H54 (cell line): ENCODE measurements at regions not wholly inside any gene's neighbourhood (a gene's known extent, or its start where the extent isn't known, plus 50 kb on each side); places are given as distances from the start of the nearest gene placed in this dataset.
A peak's percentile ranks its signal among the peaks of the same experiment; 100 is the strongest.
"Not testable (repeated sequence)": the region's sequence is repeated elsewhere in the genome, so short reads cannot be mapped to it uniquely, and the experiment has no call there.

ENCODE experiments used
- DNase-seq: peaks from one replicate; pipeline ENCODE4 v3.0.0; 2011; ENCODE audit warnings: low spot score, mixed read lengths; ENCODE audit not compliant: insufficient read length
- FAIRE-seq: peaks from 3 replicates; lab custom pipeline; 2011; peaks lifted over from hg19 to GRCh38; lab: Jason Lieb, UNC
- POLR2A ChIP-seq: IDR thresholded peaks from 2 replicates; pipeline ENCODE4 v1.6.1; 2011; ENCODE audit warnings: low read depth, mild to moderate bottlenecking, low read length

DNA sequence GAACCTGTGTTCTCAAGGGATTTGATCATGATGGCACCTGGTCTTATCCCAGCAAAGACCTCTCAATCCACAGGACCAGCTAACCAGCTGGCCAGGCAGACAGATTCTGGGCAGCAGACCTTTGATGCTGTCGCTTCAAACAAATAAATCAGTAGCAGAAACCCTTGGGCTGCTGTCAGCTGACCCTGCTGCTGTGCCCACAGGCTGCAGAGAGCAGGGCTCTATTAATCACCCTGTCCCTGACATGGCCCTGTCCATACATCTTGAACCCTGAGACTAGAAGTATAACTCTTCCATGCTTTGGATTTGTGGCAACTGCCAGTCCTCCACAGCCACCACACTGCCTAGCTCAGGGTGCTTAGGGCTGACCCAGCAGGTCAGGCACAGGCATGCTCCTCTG is 244.1 kb upstream of the PODXL start:
- FAIRE-seq (no peak), DNase-seq (no peak)
- TF ChIP-seq POLR2A, result no peak

GRCh38 chr7:131800008-131800407 is 243.6 kb upstream of the PODXL start:
- no peak for FAIRE-seq
- DNase-seq, result no peak
- no peak for TF ChIP-seq POLR2A

DNA sequence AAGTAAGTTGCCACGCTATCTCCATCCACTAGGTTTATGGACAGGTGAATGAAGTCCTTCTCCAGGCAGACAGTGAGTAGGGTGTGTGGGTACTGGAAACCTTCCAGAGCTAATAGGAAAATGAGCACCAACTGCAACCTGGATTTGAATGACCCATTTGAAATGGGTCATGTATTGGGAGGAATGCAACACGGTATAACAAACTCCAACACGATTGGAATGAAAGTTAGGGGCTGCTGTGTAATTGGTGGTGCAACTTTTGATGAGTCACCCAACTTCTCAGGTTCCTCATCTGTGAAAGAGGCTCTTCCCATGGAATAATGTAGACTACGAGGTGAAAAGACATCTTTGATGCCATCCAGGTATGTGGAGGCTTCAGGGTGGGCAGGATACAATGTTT is 241.4 kb upstream of the PODXL start:
- FAIRE-seq (no peak), DNase-seq (no peak)
- no peak for TF ChIP-seq POLR2A

DNA sequence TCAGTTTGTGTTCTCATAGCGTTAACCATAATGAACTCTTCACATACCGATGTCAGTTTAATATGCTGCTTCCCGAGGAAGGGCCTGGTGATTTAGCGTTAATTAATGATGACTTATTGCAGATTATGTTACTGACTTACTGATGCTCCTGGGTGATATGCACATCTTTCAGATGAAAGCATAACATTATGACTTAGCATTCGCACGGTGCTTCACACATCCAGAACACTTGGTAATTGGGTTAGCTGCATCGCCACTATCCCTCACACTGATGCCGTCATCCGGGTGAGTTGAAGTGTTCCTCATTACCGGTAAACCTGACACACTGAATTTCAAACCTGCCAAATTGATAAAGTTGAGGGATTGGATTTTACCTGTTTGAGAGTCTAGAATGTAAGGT is 239.0 kb upstream of the PODXL start:
- FAIRE-seq, result no peak
- no peak for TF ChIP-seq POLR2A

DNA sequence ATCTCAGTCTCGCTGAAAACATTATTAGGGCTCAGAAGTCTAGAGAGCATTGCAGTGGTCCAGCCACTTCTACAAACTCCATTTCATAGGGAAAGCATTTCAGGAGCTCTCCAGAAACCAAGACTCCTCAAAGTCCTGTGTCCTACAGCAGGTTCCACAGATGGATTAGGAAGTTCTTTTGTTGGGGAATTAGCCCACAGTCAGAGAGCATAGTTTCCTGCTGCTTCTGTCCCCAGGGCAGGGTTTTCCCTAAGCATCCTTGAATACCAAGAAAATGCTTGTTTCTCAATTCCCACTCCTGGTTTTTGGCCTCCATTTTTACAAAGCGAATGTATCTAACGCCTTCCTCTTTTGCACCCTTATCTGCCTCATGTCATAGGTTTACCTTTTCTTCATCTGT is 235.9 kb upstream of the PODXL start:
- FAIRE-seq (no peak), DNase-seq (no peak)
- no peak for TF ChIP-seq POLR2A

More for the DNA sequence above, 239.0 kb upstream of the PODXL start:
- DNase-seq, result no peak

DNA sequence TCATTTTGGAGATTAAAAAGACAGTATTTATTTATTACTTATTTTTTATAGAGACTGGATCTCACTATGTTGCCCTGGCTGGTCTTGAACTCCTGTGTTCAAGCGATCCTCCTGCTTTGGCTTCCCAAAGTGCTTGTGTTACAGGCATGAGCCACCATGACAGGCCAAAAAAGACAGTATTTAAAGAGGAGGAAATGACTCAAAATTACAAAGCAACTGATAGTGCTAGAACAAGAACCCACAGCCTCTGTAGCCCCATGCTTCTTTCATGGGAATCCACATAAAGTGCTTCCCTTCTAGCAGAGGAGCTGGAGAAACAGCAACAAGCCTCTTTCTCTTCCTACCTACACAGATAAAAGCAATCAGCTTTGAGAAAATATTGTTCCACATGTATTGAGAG is 230.7 kb upstream of the PODXL start:
- FAIRE-seq (no peak), DNase-seq (no peak)
- TF ChIP-seq POLR2A, result no peak

DNA sequence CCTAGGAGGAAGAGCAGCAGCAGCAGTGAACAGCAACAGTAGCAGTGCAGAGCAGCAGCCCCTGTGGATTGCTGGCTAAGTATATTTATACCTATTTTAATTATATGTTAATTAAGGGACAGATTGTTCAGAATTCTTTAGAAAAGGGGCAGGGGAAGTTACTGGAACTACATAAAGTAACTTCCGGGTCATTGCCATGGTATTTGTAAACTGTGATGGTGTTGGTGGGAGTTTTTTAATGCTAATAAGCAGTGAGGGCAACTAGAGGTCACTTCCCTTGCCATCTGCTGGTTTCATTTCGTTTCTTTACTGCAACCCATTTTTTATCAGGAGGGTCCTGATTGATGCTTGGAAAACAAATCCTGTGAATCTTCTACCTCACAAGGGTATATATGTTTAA is 229.8 kb upstream of the PODXL start:
- no peak for TF ChIP-seq POLR2A
- no peak for DNase-seq
- FAIRE-seq, result no peak

DNA sequence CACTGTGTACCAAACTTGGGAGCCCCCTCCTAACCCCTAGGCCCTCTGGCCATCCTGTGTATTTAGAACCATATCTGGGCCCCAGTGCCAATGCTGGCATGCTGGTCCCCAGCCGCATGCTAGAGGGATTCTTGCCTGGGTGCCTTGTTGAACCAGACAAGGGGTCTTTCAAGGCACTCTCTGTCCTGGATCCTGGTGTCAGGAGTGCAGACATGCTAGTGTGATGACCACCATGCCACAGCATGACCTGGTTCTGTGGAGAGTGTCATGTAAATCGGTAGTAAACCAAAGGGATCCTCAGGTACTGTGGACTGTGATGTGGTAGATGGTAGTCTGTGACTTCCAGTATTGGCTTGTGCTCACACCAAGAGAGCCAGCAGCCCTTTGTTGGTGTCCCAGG is 222.2 kb upstream of the PODXL start:
- DNase-seq (no peak), FAIRE-seq (no peak)
- no peak for TF ChIP-seq POLR2A

- DNase-seq (no peak), FAIRE-seq (no peak)
- TF ChIP-seq POLR2A, result no peak
Observed at GRCh38 chr7:131774419-131775220, 218.2 kb upstream of the PODXL start.

- no peak for TF ChIP-seq POLR2A
- FAIRE-seq, result no peak
- DNase-seq, result no peak
Observed at GRCh38 chr7:131773413-131773812, 217.0 kb upstream of the PODXL start.

- TF ChIP-seq POLR2A, result no peak
- FAIRE-seq (no peak), DNase-seq (peak; percentile 16)
Observed at GRCh38 chr7:131769241-131769640, 212.8 kb upstream of the PODXL start.

GRCh38 chr7:131767591-131767990 is 211.2 kb upstream of the PODXL start:
- FAIRE-seq (no peak), DNase-seq (no peak)

DNA sequence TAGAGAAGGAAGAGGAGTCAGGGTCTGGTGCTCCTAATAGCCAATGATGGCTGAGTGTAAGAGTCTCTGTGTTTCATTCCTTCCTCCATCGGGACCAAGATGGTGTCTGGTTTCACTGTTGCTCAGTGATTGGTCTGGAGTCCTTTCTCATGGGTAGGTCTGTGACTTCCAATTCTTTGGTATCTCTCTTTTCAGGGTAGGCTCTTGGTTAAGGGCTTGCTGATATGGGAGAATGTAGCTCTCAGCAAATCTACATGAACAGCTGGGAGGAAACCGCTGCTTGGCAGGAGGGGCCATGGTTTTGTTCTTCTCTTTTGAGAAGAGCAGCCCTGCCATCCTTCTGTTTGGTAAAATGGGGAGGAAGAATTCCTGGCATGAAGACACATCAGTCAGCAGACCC is 209.1 kb upstream of the PODXL start:
- no peak for DNase-seq
- FAIRE-seq, result no peak
- no peak for TF ChIP-seq POLR2A

More at GRCh38 chr7:131767591-131767990, 211.2 kb upstream of the PODXL start:
- no peak for TF ChIP-seq POLR2A

GRCh38 chr7:131764143-131764775 is 207.8 kb upstream of the PODXL start:
- no peak for TF ChIP-seq POLR2A
- no peak for DNase-seq
- FAIRE-seq, result no peak

GRCh38 chr7:131762753-131763152 is 206.3 kb upstream of the PODXL start:
- DNase-seq, result no peak
- no peak for FAIRE-seq
- no peak for TF ChIP-seq POLR2A

- DNase-seq, FAIRE-seq: not testable (repeated sequence)
Observed at GRCh38 chr7:131755801-131756200, 199.4 kb upstream of the PODXL start.
